IPS-NIHi7 (cell line): ENCODE measurements at regions not wholly inside any gene's neighbourhood (a gene's known extent, or its start where the extent isn't known, plus 50 kb on each side); places are given as distances from the start of the nearest gene placed in this dataset.
"Not testable (repeated sequence)": the region's sequence is repeated elsewhere in the genome, so short reads cannot be mapped to it uniquely, and the experiment has no call there.

Source experiments
- DNase-seq: peaks from one replicate; pipeline ENCODE4 v3.0.0; 2012; ENCODE audit warnings: mixed read lengths; ENCODE audit errors: extremely low spot score

GRCh38 chr16:86883583-86884389 lies 305.4 kb downstream of the FOXL1 start:
- DNase-seq = no peak

GRCh38 chr16:86884390-86884650 lies 306.0 kb downstream of the FOXL1 start:
- no peak for DNase-seq

- DNase-seq = no peak
These were observed 306.8 kb downstream of the FOXL1 start for GRCh38 chr16:86885139-86885538.

- no peak for DNase-seq
These were observed 308.3 kb downstream of the FOXL1 start for GRCh38 chr16:86886651-86887050.

GRCh38 chr16:86887416-86887815 lies 309.1 kb downstream of the FOXL1 start:
- DNase-seq = no peak

- DNase-seq = no peak
These were observed 310.1 kb downstream of the FOXL1 start for GRCh38 chr16:86888231-86889053.

GRCh38 chr16:86889054-86889366 lies 310.7 kb downstream of the FOXL1 start:
- DNase-seq = not testable (repeated sequence)

- no peak for DNase-seq
These were observed 311.6 kb downstream of the FOXL1 start for GRCh38 chr16:86889974-86890373.

- no peak for DNase-seq
These were observed 312.8 kb downstream of the FOXL1 start for GRCh38 chr16:86891121-86891520.

GRCh38 chr16:86891631-86892030 lies 313.3 kb downstream of the FOXL1 start:
- DNase-seq = no peak

GRCh38 chr16:86892509-86892908 lies 314.2 kb downstream of the FOXL1 start:
- no peak for DNase-seq

GRCh38 chr16:86893506-86893905 lies 315.2 kb downstream of the FOXL1 start:
- DNase-seq = no peak

GRCh38 chr16:86894029-86894567 lies 315.7 kb downstream of the FOXL1 start:
- DNase-seq = no peak

GRCh38 chr16:86894925-86895324 lies 316.6 kb downstream of the FOXL1 start:
- DNase-seq = no peak

- DNase-seq = no peak
These were observed 317.3 kb downstream of the FOXL1 start for GRCh38 chr16:86895606-86896005.

GRCh38 chr16:86896976-86897375 lies 318.6 kb downstream of the FOXL1 start:
- no peak for DNase-seq

GRCh38 chr16:86897486-86897885 lies 319.1 kb downstream of the FOXL1 start:
- DNase-seq = no peak

GRCh38 chr16:86898386-86898785 lies 320.0 kb downstream of the FOXL1 start:
- DNase-seq = no peak

GRCh38 chr16:86899151-86899550 lies 320.8 kb downstream of the FOXL1 start:
- DNase-seq = no peak

GRCh38 chr16:86899757-86900156 lies 321.4 kb downstream of the FOXL1 start:
- no peak for DNase-seq

GRCh38 chr16:86901483-86901882 lies 323.1 kb downstream of the FOXL1 start:
- DNase-seq = no peak

- no peak for DNase-seq
These were observed 324.3 kb downstream of the FOXL1 start for GRCh38 chr16:86902656-86903001.

- no peak for DNase-seq
These were observed 324.7 kb downstream of the FOXL1 start for GRCh38 chr16:86903068-86903467.
